HL-60 (cell line): ENCODE measurements at regions not wholly inside any gene's neighbourhood (a gene's known extent, or its start where the extent isn't known, plus 50 kb on each side); places are given as distances from the start of the nearest gene placed in this dataset.

Source experiments
- DNase-seq, 2 experiments: peaks; one replicate each; pipeline ENCODE4 v3.0.0-alpha.2; 2010 to 2020; ENCODE audit warnings: low read depth in 1 of 2, low spot score in 1 of 2
- H3K27ac ChIP-seq: fragments of 250-450 bp; sonication (Bioruptor Pico); replicated peaks from 2 replicates; pipeline ENCODE4 v1.5.1; 2020; ENCODE audit warnings: mild to moderate bottlenecking, moderate library complexity
- H3K27me3 ChIP-seq: fragments of 250-450 bp; sonication (Bioruptor Pico); 2 replicates; pipeline ENCODE4 v1.5.1; 2021; ENCODE audit warnings: mild to moderate bottlenecking, moderate library complexity; ENCODE audit not compliant: insufficient read depth, poor library complexity, severe bottlenecking
- H3K4me3 ChIP-seq: replicated peaks from 2 replicates; pipeline ENCODE4 v1.5.1; 2011; ENCODE audit warnings: mild to moderate bottlenecking, control low read depth, low read length; ENCODE audit not compliant: insufficient read depth
- GABPA ChIP-seq: IDR thresholded peaks from 2 replicates; pipeline ENCODE4 v1.6.1; 2012; ENCODE audit warnings: low read depth
- POLR2AphosphoS5 ChIP-seq: IDR thresholded peaks from 2 replicates; pipeline ENCODE4 v1.6.1; 2012; ENCODE audit warnings: low read depth
- SPI1 ChIP-seq: IDR thresholded peaks from 2 replicates; pipeline ENCODE4 v1.6.1; 2012; ENCODE audit warnings: low read depth, mild to moderate bottlenecking, borderline replicate concordance
- TF ChIP-seq, protein P1 (sequence below): IDR thresholded peaks from 2 replicates; pipeline ENCODE4 v1.6.1; 2012; ENCODE audit warnings: low read depth; ENCODE audit not compliant: insufficient replicate concordance
- TF ChIP-seq, protein P2 (sequence below): IDR thresholded peaks from one replicate; pipeline ENCODE4 v1.5.1; 2011; ENCODE audit warnings: low read length, control low read depth, inconsistent platforms; ENCODE audit not compliant: insufficient read depth

DNA sequence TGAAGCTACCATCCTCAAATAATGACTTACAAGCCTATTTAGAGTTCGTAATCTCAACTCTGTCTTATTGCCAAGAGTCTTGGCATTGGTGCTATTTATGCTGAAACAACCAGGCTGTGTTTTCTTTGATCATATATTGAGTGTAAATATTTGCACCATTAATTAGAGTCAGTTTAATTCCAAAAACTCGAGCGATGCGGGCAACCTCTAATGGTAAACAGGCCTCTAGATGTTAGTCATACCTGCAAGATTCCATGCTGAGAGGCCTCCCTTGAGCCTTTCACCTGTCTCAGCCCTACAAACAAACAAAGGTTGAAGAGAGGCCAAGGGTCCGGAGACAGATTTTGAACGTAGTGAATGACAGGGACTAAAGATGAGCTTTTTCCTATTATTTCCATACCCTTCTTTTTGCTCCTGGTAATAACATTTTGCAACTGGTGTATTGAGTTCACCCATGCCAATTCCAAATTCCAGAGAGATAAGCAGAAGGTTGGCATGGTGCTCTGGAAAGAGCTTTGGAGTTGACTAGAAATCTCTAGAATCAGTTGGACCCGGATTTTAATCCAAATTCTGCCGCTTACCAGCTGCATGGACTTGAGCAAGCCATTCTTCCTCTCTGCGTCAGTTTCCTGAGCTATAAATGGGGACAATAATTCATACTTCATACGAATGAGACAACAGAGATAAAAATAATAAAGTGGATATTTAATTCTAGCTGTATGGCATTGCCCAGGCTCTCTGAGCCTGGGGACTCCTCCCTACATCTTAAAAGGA is 99.1 kb upstream of the ANO1 start:
- no peak for DNase-seq
- Histone ChIP-seq H3K4me3 (no peak overlapping the region), H3K27ac (no peak overlapping the region), H3K27me3 (peaks cover 8% of the 10 kb centered on the region)
- TF ChIP-seq, protein P1, sequence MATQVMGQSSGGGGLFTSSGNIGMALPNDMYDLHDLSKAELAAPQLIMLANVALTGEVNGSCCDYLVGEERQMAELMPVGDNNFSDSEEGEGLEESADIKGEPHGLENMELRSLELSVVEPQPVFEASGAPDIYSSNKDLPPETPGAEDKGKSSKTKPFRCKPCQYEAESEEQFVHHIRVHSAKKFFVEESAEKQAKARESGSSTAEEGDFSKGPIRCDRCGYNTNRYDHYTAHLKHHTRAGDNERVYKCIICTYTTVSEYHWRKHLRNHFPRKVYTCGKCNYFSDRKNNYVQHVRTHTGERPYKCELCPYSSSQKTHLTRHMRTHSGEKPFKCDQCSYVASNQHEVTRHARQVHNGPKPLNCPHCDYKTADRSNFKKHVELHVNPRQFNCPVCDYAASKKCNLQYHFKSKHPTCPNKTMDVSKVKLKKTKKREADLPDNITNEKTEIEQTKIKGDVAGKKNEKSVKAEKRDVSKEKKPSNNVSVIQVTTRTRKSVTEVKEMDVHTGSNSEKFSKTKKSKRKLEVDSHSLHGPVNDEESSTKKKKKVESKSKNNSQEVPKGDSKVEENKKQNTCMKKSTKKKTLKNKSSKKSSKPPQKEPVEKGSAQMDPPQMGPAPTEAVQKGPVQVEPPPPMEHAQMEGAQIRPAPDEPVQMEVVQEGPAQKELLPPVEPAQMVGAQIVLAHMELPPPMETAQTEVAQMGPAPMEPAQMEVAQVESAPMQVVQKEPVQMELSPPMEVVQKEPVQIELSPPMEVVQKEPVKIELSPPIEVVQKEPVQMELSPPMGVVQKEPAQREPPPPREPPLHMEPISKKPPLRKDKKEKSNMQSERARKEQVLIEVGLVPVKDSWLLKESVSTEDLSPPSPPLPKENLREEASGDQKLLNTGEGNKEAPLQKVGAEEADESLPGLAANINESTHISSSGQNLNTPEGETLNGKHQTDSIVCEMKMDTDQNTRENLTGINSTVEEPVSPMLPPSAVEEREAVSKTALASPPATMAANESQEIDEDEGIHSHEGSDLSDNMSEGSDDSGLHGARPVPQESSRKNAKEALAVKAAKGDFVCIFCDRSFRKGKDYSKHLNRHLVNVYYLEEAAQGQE, result no peak
- TF ChIP-seq, protein P2, sequence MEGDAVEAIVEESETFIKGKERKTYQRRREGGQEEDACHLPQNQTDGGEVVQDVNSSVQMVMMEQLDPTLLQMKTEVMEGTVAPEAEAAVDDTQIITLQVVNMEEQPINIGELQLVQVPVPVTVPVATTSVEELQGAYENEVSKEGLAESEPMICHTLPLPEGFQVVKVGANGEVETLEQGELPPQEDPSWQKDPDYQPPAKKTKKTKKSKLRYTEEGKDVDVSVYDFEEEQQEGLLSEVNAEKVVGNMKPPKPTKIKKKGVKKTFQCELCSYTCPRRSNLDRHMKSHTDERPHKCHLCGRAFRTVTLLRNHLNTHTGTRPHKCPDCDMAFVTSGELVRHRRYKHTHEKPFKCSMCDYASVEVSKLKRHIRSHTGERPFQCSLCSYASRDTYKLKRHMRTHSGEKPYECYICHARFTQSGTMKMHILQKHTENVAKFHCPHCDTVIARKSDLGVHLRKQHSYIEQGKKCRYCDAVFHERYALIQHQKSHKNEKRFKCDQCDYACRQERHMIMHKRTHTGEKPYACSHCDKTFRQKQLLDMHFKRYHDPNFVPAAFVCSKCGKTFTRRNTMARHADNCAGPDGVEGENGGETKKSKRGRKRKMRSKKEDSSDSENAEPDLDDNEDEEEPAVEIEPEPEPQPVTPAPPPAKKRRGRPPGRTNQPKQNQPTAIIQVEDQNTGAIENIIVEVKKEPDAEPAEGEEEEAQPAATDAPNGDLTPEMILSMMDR, result no peak
- no peak for TF ChIP-seq GABPA
- TF ChIP-seq POLR2AphosphoS5, result no peak
- TF ChIP-seq SPI1, result no peak

DNA sequence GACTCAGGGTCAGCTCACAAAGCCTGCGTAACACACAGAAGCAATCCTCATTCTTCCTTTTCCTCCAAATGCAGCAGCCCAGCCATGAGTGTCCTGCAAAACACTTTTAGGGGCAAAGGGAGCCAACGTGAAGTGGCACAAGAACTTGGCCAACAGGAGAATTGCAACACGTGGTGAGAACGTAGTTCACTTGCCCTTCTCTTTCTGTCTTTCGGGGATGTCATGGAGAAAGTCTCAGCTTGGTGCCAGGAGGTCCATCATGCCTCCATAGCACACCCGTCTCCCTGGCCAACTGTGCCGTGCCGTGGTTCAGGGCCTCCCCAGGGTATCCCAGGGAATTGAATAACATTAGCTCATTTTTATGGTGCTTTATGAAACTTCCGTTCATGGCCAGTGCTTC is 98.5 kb upstream of the ANO1 start:
- no peak for TF ChIP-seq SPI1

DNA sequence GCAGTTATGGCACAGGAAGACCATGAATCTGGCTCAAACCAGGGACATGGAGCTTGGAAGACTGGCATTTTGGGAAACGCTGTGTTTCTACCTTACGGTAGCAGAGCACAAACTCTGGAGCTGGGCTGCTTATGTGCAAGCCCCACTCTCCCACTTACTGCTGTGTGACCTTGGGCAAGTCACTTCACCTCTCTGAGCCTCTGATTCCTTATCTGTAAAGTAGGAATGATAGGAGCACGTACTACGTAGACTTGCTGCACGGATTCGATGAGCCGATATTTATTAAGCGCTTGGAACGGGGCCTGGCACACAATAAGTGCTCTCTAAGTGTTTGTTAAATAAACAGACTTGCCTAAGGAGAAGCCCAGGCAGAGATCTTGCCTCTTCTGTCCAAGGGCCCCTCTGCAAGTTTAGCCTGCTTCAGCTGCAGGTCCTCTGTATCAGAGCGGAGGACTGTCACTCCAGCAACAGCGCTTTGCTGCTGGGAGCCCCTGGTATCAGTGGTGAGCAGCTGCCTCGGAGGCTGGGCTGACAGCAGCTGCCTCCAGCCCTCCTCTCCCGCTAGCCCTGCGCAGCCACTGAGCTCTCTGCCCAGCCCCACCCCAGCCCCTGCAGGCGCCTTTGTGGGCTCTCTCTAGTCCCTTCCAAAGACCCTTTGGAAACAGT is 96.9 kb upstream of the ANO1 start:
- no peak for DNase-seq

More for the DNA sequence above, 98.5 kb upstream of the ANO1 start:
- Histone ChIP-seq H3K27ac (no peak overlapping the region), H3K4me3 (no peak overlapping the region), H3K27me3 (peaks cover 9% of the 10 kb centered on the region)
- no peak for DNase-seq

More for the DNA sequence above, 96.9 kb upstream of the ANO1 start:
- H3K27ac ChIP-seq, result no peak overlapping the region
- H3K4me3 ChIP-seq, result no peak overlapping the region
- peaks cover 24% of the 10 kb centered on the region for H3K27me3 ChIP-seq
- no peak for TF ChIP-seq SPI1
- TF ChIP-seq, protein P1, result no peak
- TF ChIP-seq, protein P2, result no peak
- TF ChIP-seq POLR2AphosphoS5, result no peak
- no peak for TF ChIP-seq GABPA
